ENCODE measurements at regions not wholly inside any gene's neighbourhood (a gene's known extent, or its start where the extent isn't known, plus 50 kb on each side); places are given as distances from the start of the nearest gene placed in this dataset.

DNA sequence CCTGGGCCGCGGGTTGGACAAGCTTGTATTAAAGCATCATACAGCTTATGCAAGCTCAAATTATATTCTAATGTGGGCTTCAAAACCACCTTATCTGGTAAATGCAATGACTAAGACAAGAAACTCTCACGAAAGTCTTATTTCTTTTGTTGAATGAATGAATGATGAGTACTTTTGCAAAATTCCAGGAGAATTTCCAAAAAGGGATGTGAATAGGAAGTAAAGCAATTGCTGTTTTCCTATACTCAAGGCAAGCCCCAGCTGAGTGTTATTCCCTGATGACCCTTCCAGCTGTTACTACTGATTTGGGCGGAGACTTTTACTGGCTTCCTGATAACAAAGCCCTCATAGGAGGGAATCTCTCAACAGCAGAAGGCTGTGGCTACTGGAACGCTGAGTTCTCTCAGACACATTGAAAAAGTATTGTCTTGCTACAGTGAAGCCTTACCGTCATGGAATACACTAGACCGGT lies 162.8 kb downstream of the SREK1 start:
- no peaks in the 10 kb centered on the region for H3K9me3 ChIP-seq (ENCODE audit: control insufficient read depth, low read length)
- peaks cover 5% of the 10 kb centered on the region for H3K4me1 ChIP-seq (ENCODE audit: control insufficient read depth, insufficient read depth, low read length)
- H3K9ac ChIP-seq (ENCODE audit: low read length), result no peak overlapping the region
- no peak for DNase-seq (ENCODE audit: low read depth)
- H3K27me3 ChIP-seq (replicated peaks; ENCODE audit: control insufficient read depth, insufficient read depth, low read length), result peaks cover 6% of the 10 kb centered on the region
- H3K4me3 ChIP-seq (ENCODE audit: low read length), result no peak overlapping the region
- no peaks in the 10 kb centered on the region for H3K36me3 ChIP-seq (ENCODE audit: control insufficient read depth, insufficient read depth, low read length, severe bottlenecking)

DNA sequence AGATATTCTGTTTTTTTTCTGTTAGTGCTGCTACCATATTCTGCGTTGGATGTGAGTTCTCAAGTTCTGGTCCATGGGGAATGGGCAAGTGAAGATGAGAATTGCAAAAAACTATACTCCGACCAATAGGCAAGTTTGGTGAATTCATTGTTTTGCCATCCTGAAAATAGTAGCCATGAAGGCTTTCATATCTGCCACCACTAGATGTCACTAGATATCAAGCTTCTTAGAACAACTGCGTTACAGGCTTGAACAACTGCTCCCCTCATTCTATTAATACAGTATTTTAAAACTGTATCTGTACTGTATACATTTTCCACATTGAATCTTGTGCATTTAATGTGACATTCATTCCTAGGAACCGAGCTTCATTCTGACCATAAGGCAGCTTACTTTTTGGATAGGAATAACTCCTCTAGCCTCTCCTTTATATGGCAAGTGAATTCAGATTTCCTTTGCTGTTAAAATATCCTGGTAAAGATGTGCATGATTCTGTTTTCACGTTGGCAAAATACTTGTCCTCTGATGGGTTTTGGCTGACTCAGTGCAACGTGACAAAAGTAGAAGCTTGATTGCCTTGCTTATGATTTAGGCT lies 163.6 kb downstream of the SREK1 start:
- DNase-seq (ENCODE audit: low read depth), result peak; percentile 89
- no peaks in the 10 kb centered on the region for H3K36me3 ChIP-seq (ENCODE audit: control insufficient read depth, insufficient read depth, low read length, severe bottlenecking)
- H3K4me3 ChIP-seq (ENCODE audit: low read length), result no peak overlapping the region
- H3K9me3 ChIP-seq (ENCODE audit: control insufficient read depth, low read length), result no peaks in the 10 kb centered on the region
- peaks cover 6% of the 10 kb centered on the region for H3K27me3 ChIP-seq (replicated peaks; ENCODE audit: control insufficient read depth, insufficient read depth, low read length)
- no peak overlapping the region for H3K9ac ChIP-seq (ENCODE audit: low read length)
- H3K4me1 ChIP-seq (ENCODE audit: control insufficient read depth, insufficient read depth, low read length), result peaks cover 5% of the 10 kb centered on the region

DNA sequence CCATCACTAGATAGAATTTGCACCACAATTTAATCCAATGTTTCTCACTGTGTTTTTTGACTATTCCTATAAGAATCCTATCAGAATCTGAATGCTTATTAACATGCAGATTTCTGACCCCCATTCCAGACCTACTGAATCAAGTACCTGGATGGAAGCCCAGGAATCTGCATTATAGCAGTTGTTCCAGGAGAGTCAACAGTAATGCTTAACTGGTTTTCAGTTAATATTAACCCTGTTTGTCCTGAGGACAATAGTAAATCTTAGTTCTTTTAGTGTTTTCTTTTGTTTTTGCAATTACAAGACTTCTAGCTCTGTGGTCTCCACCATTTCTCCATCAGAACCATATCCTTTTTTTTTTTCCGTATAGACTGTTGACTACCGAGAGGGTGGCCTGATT lies 168.2 kb downstream of the SREK1 start:
- Histone ChIP-seq H3K27me3 (replicated peaks; ENCODE audit: control insufficient read depth, insufficient read depth, low read length) (no peaks in the 10 kb centered on the region), H3K4me1 (ENCODE audit: control insufficient read depth, insufficient read depth, low read length) (no peaks in the 10 kb centered on the region)

DNA sequence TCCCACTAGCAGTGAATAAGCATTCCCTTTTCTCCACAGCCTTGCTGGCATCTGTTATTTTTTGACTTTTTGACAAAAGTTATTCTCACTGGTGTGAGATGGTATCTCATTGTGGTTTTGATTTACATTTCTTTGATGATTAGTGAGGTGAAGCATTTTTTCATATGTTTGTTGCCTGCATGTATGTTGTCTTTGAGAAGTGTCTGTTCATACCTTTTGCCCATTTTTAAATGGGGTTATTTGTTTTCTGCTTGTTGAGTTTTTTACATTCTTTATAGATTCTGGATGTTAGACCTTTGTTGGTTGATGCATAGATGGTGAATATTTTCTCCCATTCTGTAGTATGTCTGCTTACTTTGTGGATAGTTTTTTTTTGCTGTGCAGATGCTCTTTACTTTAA lies 171.7 kb downstream of the SREK1 start:
- H3K4me3 ChIP-seq (ENCODE audit: low read length), result no peak overlapping the region
- no peaks in the 10 kb centered on the region for H3K4me1 ChIP-seq (ENCODE audit: control insufficient read depth, insufficient read depth, low read length)
- no peak overlapping the region for H3K9ac ChIP-seq (ENCODE audit: low read length)
- H3K27me3 ChIP-seq (replicated peaks; ENCODE audit: control insufficient read depth, insufficient read depth, low read length), result peaks cover 12% of the 10 kb centered on the region
- peaks cover 16% of the 10 kb centered on the region for H3K9me3 ChIP-seq (ENCODE audit: control insufficient read depth, low read length)
- H3K36me3 ChIP-seq (ENCODE audit: control insufficient read depth, insufficient read depth, low read length, severe bottlenecking), result no peaks in the 10 kb centered on the region
- no peak for DNase-seq (ENCODE audit: low read depth)

More for the DNA sequence above, 168.2 kb downstream of the SREK1 start:
- Histone ChIP-seq H3K9ac (ENCODE audit: low read length) (no peak overlapping the region), H3K9me3 (ENCODE audit: control insufficient read depth, low read length) (peaks cover 16% of the 10 kb centered on the region), H3K4me3 (ENCODE audit: low read length) (no peak overlapping the region), H3K36me3 (ENCODE audit: control insufficient read depth, insufficient read depth, low read length, severe bottlenecking) (no peaks in the 10 kb centered on the region)
- DNase-seq (ENCODE audit: low read depth), result no peak

DNA sequence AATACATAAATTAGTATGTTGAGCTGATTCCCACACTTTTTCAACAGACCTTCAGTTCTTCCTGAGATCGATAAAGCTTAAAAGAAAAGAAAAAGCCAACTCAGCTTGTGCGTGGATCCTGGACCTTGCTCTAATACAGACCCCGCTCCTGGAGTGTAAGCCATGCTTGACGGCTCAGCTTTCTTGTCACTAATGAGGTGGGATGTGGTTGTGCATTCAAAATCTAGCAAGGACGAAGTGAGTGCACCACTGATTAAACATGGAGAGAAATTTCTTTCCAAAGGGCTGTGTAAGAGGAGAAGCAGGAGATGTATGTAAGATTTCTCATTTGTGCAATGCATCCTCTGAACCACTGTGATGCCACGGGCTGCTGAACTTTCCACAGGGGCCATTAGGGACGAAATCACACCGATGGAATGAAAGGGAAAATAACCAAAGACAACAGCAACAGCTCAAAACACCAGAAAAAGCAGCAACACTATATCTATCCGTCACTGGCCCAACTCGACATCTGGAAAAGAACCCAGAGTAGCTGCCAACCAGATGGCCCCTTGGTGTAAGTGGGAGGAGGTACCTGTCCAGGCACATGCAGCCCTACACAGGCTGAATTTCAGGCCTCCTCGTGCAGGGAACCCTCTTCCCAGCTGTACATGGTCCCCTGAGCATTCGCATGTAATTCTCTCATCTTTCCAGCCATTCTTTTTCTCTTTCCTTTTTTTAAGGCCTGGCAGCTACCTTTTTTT lies 178.9 kb downstream of the SREK1 start:
- Histone ChIP-seq H3K9me3 (ENCODE audit: control insufficient read depth, low read length) (no peaks in the 10 kb centered on the region), H3K4me3 (ENCODE audit: low read length) (no peak overlapping the region), H3K4me1 (ENCODE audit: control insufficient read depth, insufficient read depth, low read length) (no peaks in the 10 kb centered on the region), H3K27me3 (replicated peaks; ENCODE audit: control insufficient read depth, insufficient read depth, low read length) (peaks cover 38% of the 10 kb centered on the region), H3K9ac (ENCODE audit: low read length) (no peak overlapping the region), H3K36me3 (ENCODE audit: control insufficient read depth, insufficient read depth, low read length, severe bottlenecking) (no peaks in the 10 kb centered on the region)
- no peak for DNase-seq (ENCODE audit: low read depth)

DNA sequence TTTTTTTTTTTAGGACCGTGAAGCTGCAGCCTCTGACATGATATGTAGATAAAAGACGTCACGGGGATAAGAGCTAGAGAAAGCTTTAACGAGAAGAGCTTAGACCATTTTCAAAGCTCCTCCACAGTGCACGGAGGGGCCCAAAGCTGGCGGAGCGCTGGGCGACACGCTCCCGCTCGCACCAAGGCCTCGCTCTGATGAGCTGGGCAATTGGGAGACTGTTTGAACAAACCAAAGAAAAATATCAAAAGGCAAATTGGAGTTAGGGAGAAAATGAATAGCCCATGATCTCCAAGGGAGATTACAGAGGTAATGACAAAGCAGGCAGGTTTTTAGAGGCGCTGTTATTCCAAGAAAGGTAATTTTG lies 179.4 kb downstream of the SREK1 start:
- no peak for DNase-seq (ENCODE audit: low read depth)
- no peak overlapping the region for H3K4me3 ChIP-seq (ENCODE audit: low read length)
- H3K4me1 ChIP-seq (ENCODE audit: control insufficient read depth, insufficient read depth, low read length), result no peaks in the 10 kb centered on the region
- H3K36me3 ChIP-seq (ENCODE audit: control insufficient read depth, insufficient read depth, low read length, severe bottlenecking), result no peaks in the 10 kb centered on the region
- no peak overlapping the region for H3K9ac ChIP-seq (ENCODE audit: low read length)
- peaks cover 42% of the 10 kb centered on the region for H3K27me3 ChIP-seq (replicated peaks; ENCODE audit: control insufficient read depth, insufficient read depth, low read length)
- peaks cover 3% of the 10 kb centered on the region for H3K9me3 ChIP-seq (ENCODE audit: control insufficient read depth, low read length)

DNA sequence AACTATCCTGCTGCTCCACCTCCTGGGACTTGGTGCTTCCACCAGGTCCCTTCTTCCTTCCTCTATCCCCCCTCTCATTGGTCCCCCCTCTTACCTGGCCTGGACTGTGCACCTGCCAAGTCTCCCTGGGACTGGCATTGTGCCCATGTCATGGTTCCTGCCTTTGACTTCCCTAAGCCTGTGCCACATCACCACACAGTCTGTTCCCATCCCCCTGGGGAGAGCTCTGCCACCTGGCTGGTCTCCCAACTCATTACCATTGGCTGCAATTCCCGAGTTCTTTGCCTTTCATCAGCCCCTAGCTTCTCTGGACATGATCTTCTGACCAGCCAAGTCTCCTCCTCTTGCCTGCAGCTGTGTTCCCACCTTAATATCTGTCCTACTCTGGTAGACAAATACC lies 180.3 kb downstream of the SREK1 start:
- peaks cover 49% of the 10 kb centered on the region for H3K27me3 ChIP-seq (replicated peaks; ENCODE audit: control insufficient read depth, insufficient read depth, low read length)
- no peaks in the 10 kb centered on the region for H3K4me1 ChIP-seq (ENCODE audit: control insufficient read depth, insufficient read depth, low read length)
- no peak overlapping the region for H3K9ac ChIP-seq (ENCODE audit: low read length)
- no peak for DNase-seq (ENCODE audit: low read depth)
- H3K4me3 ChIP-seq (ENCODE audit: low read length), result no peak overlapping the region
- peaks cover 6% of the 10 kb centered on the region for H3K9me3 ChIP-seq (ENCODE audit: control insufficient read depth, low read length)
- H3K36me3 ChIP-seq (ENCODE audit: control insufficient read depth, insufficient read depth, low read length, severe bottlenecking), result no peaks in the 10 kb centered on the region

DNA sequence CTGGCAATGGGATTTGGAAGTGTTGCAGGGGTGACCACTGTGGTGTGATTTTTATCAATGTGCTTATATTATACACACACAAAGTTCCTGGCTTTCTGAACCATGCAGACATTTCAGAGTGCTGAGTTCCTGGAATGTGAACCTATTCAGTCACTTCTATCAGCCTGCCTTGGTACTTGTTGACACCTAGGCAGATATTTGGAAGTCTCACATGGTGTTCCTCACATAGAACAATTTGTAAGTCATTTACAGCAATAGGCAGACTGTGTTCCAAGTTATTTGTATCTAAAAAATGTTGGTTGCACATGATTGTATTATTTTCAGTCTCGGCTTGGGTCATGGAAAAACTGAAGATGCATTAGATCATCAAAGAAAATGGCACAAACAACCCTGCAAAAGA lies 182.2 kb downstream of the SREK1 start:
- Histone ChIP-seq H3K4me3 (ENCODE audit: low read length) (no peak overlapping the region), H3K9ac (ENCODE audit: low read length) (no peak overlapping the region), H3K36me3 (ENCODE audit: control insufficient read depth, insufficient read depth, low read length, severe bottlenecking) (no peaks in the 10 kb centered on the region), H3K9me3 (ENCODE audit: control insufficient read depth, low read length) (peaks cover 6% of the 10 kb centered on the region), H3K4me1 (ENCODE audit: control insufficient read depth, insufficient read depth, low read length) (no peaks in the 10 kb centered on the region), H3K27me3 (replicated peaks; ENCODE audit: control insufficient read depth, insufficient read depth, low read length) (peaks cover 40% of the 10 kb centered on the region)
- DNase-seq (ENCODE audit: low read depth), result no peak

DNA sequence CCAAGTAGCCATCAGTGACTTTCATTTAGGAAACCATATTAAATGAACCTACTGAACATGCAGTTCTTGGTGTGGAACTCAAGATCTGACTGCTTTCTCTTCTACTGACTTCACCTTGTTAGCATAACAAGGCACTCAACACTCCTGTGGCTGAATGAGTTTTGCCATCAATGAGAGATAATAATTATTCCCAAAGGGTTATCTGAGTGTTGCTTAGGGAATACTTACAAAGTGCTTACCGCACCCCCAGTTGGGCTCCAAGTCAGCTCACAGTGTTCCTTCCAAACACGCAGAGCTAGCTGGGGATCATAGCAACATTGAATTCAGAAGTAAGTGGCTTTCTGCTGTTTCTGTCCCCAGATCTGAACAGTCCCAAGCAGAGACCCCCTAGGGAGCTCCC lies 182.9 kb downstream of the SREK1 start:
- no peaks in the 10 kb centered on the region for H3K4me1 ChIP-seq (ENCODE audit: control insufficient read depth, insufficient read depth, low read length)
- no peaks in the 10 kb centered on the region for H3K36me3 ChIP-seq (ENCODE audit: control insufficient read depth, insufficient read depth, low read length, severe bottlenecking)
- peaks cover 6% of the 10 kb centered on the region for H3K9me3 ChIP-seq (ENCODE audit: control insufficient read depth, low read length)
- peaks cover 35% of the 10 kb centered on the region for H3K27me3 ChIP-seq (replicated peaks; ENCODE audit: control insufficient read depth, insufficient read depth, low read length)
- no peak overlapping the region for H3K4me3 ChIP-seq (ENCODE audit: low read length)
- DNase-seq (ENCODE audit: low read depth), result no peak
- H3K9ac ChIP-seq (ENCODE audit: low read length), result no peak overlapping the region

DNA sequence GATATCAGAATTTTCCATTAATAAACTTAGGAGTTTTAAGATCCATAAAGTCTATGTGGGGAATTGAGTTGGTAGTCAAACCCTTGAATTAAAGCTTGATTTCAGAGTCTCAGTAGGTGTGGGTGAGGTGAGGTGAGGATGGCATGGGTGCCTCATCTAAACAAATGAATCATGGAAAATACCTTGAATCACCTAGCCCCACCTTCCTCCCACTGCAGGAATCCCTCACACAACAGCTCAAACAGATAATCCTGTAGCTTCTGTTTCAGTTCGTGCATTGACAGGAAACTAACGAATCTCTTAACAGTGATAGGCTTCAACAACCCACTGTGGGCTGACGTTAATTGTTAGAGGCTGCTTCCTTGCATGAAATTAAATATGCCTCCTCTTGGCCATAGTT lies 185.0 kb downstream of the SREK1 start:
- Histone ChIP-seq H3K4me3 (ENCODE audit: low read length) (no peak overlapping the region), H3K36me3 (ENCODE audit: control insufficient read depth, insufficient read depth, low read length, severe bottlenecking) (no peaks in the 10 kb centered on the region), H3K27me3 (replicated peaks; ENCODE audit: control insufficient read depth, insufficient read depth, low read length) (peaks cover 29% of the 10 kb centered on the region), H3K9ac (ENCODE audit: low read length) (no peak overlapping the region), H3K4me1 (ENCODE audit: control insufficient read depth, insufficient read depth, low read length) (no peaks in the 10 kb centered on the region), H3K9me3 (ENCODE audit: control insufficient read depth, low read length) (peaks cover 6% of the 10 kb centered on the region)
- no peak for DNase-seq (ENCODE audit: low read depth)

DNA sequence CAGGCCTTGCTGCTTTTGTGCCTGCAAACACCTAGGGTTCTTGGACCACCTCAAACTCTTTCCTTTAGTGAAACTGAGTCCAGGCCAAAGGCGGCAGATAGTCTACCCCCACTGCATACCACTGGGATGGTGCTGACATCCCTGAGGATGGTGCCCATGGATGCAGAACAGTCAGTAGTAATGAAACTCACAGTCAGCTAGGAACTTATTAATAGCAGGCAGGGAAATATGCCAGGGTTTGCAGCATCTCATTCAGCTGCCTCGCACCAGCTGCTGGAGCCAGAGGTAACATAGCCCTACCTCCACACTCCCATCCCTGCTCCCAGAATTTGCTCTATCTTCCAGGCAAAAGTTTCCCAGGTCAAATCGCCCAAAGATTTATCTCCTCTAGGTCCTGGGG lies 189.1 kb downstream of the SREK1 start:
- DNase-seq (ENCODE audit: low read depth), result no peak
- Histone ChIP-seq H3K36me3 (ENCODE audit: control insufficient read depth, insufficient read depth, low read length, severe bottlenecking) (no peaks in the 10 kb centered on the region), H3K4me1 (ENCODE audit: control insufficient read depth, insufficient read depth, low read length) (peaks cover 4% of the 10 kb centered on the region), H3K4me3 (ENCODE audit: low read length) (no peak overlapping the region), H3K27me3 (replicated peaks; ENCODE audit: control insufficient read depth, insufficient read depth, low read length) (peaks cover 23% of the 10 kb centered on the region), H3K9me3 (ENCODE audit: control insufficient read depth, low read length) (peaks cover 6% of the 10 kb centered on the region), H3K9ac (ENCODE audit: low read length) (no peak overlapping the region)

All from adipocyte (in vitro differentiated cells).